HG03108 (cell line): ENCODE measurements at regions not wholly inside any gene's neighbourhood (a gene's known extent, or its start where the extent isn't known, plus 50 kb on each side); places are given as distances from the start of the nearest gene placed in this dataset.
"Not testable (repeated sequence)": the region's sequence is repeated elsewhere in the genome, so short reads cannot be mapped to it uniquely, and the experiment has no call there.

Experiments used
- ATAC-seq: cut with Tn5 transposase; IDR thresholded peaks from one replicate; pipeline ENCODE4 v1.9.1; 2021; ENCODE audit warnings: moderate library complexity; ENCODE audit not compliant: unreplicated experiment

- no peak for ATAC-seq
Measured at GRCh38 chr12:91505006-91505405, 322.4 kb upstream of the DCN start.

GRCh38 chr12:91502208-91502607 lies 319.6 kb upstream of the DCN start:
- no peak for ATAC-seq

GRCh38 chr12:91496337-91496736 lies 313.7 kb upstream of the DCN start:
- no peak for ATAC-seq

- ATAC-seq: no peak
Measured at GRCh38 chr12:91493308-91493707, 310.7 kb upstream of the DCN start.

- ATAC-seq: no peak
Measured at GRCh38 chr12:91492648-91493047, 310.0 kb upstream of the DCN start.

GRCh38 chr12:91490667-91491311 lies 308.2 kb upstream of the DCN start:
- ATAC-seq: no peak

GRCh38 chr12:91483471-91483985 lies 300.9 kb upstream of the DCN start:
- ATAC-seq: no peak

- ATAC-seq: no peak
Measured at GRCh38 chr12:91482231-91482630, 299.6 kb upstream of the DCN start.

GRCh38 chr12:91478500-91478899 lies 295.9 kb upstream of the DCN start:
- ATAC-seq: no peak

GRCh38 chr12:91467686-91468085 lies 285.1 kb upstream of the DCN start:
- ATAC-seq: no peak

- no peak for ATAC-seq
Measured at GRCh38 chr12:91461061-91461460, 278.4 kb upstream of the DCN start.

GRCh38 chr12:91460469-91460868 lies 277.9 kb upstream of the DCN start:
- ATAC-seq: no peak

GRCh38 chr12:91455321-91455720 lies 272.7 kb upstream of the DCN start:
- no peak for ATAC-seq

- no peak for ATAC-seq
Measured at GRCh38 chr12:91454179-91454578, 271.6 kb upstream of the DCN start.

- not testable (repeated sequence) for ATAC-seq
Measured at GRCh38 chr12:91452464-91452863, 269.8 kb upstream of the DCN start.

- no peak for ATAC-seq
Measured at GRCh38 chr12:91441993-91442952, 259.7 kb upstream of the DCN start.

GRCh38 chr12:91441246-91441645 lies 258.6 kb upstream of the DCN start:
- no peak for ATAC-seq

GRCh38 chr12:91434081-91434480 lies 251.5 kb upstream of the DCN start:
- ATAC-seq: no peak

GRCh38 chr12:91432755-91433154 lies 250.1 kb upstream of the DCN start:
- no peak for ATAC-seq

- no peak for ATAC-seq
Measured at GRCh38 chr12:91432089-91432488, 249.5 kb upstream of the DCN start.

- ATAC-seq: no peak
Measured at GRCh38 chr12:91424506-91424905, 241.9 kb upstream of the DCN start.

GRCh38 chr12:91423693-91424050 lies 241.1 kb upstream of the DCN start:
- no peak for ATAC-seq
